ENCODE measurements at regions not wholly inside any gene's neighbourhood (a gene's known extent, or its start where the extent isn't known, plus 50 kb on each side); places are given as distances from the start of the nearest gene placed in this dataset.

GRCh38 chr13:63195726-63196125 lies 1780.1 kb upstream of the PCDH20 start:
- 79 to 93% (median 87%) methylated on average over 1 of the region's 1 CpG for WGBS, 4 donors
- Histone ChIP-seq H3K9me3 (replicated peaks in 1 of 3) (no peaks in the 10 kb centered on the region), H3K27ac (no peak overlapping the region), H3K4me1 (replicated peaks in 1 of 2) (no peaks in the 10 kb centered on the region), H3K27me3 (no peaks in the 10 kb centered on the region), H3K4me3 (no peak overlapping the region), H3K36me3 (replicated peaks in 1 of 2) (no peaks in the 10 kb centered on the region)
- no peak for TF ChIP-seq POLR2A (IDR thresholded peaks at IDR 0.05)
- no peak for TF ChIP-seq CTCF (IDR thresholded peaks at IDR 0.05)
- no peak for DNase-seq
- intact Hi-C loops (cut with DNase I), result no loop called here

DNA sequence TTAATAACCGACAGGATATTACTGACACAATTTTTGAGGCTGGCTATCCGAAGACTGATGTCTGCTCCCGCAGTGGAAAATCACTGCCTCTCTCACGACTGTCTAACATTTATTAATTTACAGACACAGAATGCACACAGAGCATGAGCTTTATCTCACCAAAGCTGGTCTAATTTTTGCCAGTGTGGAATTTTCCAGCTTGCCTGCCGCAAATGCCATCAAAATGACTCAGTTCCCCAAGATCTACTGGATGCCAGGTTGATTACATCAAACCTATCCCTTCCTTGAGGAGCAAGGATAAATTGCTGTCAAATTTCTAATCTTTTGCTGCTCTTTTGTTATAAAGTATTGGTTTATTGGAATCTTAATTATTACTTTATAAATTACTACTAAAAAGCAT lies 1775.1 kb upstream of the PCDH20 start:
- intact Hi-C loops (cut with DNase I), result no loop called here
- Histone ChIP-seq H3K4me1 (replicated peaks in 1 of 2) (no peaks in the 10 kb centered on the region), H3K27ac (no peak overlapping the region), H3K36me3 (replicated peaks in 1 of 2) (no peaks in the 10 kb centered on the region), H3K27me3 (no peaks in the 10 kb centered on the region), H3K9me3 (replicated peaks in 1 of 3) (no peaks in the 10 kb centered on the region), H3K4me3 (no peak overlapping the region)
- 78 to 90% (median 86%) methylated on average over 5 of the region's 5 CpGs for WGBS, 4 donors
- DNase-seq, result no peak
- TF ChIP-seq POLR2A (IDR thresholded peaks at IDR 0.05) (no peak), CTCF (IDR thresholded peaks at IDR 0.05) (no peak)

GRCh38 chr13:63190219-63190618 lies 1774.6 kb upstream of the PCDH20 start:
- no peaks in the 10 kb centered on the region for H3K36me3 ChIP-seq (replicated peaks in 1 of 2)
- 40 to 48% (median 46%) methylated on average over 2 of the region's 2 CpGs for WGBS, 4 donors
- DNase-seq, result no peak
- H3K4me1 ChIP-seq (replicated peaks in 1 of 2), result no peaks in the 10 kb centered on the region
- intact Hi-C loops (cut with DNase I), result no loop called here
- no peak overlapping the region for H3K4me3 ChIP-seq
- H3K27ac ChIP-seq, result no peak overlapping the region
- no peaks in the 10 kb centered on the region for H3K9me3 ChIP-seq (replicated peaks in 1 of 3)
- TF ChIP-seq POLR2A (IDR thresholded peaks at IDR 0.05) (no peak), CTCF (IDR thresholded peaks at IDR 0.05) (no peak)
- no peaks in the 10 kb centered on the region for H3K27me3 ChIP-seq

- TF ChIP-seq POLR2A (IDR thresholded peaks at IDR 0.05) (no peak), CTCF (IDR thresholded peaks at IDR 0.05) (no peak)
- Histone ChIP-seq H3K4me1 (replicated peaks in 1 of 2) (no peaks in the 10 kb centered on the region), H3K27ac (no peak overlapping the region), H3K27me3 (no peaks in the 10 kb centered on the region), H3K36me3 (replicated peaks in 1 of 2) (no peaks in the 10 kb centered on the region), H3K9me3 (replicated peaks in 1 of 3) (no peaks in the 10 kb centered on the region), H3K4me3 (no peak overlapping the region)
- 91 to 93% (median 93%) methylated on average over 7 to 9 of the region's 9 CpGs for WGBS, 4 donors
- DNase-seq, result no peak
- intact Hi-C loops (cut with DNase I), result no loop called here
Measured at GRCh38 chr13:63189712-63190111, 1774.1 kb upstream of the PCDH20 start.
